H9 (cell line): ENCODE measurements at regions not wholly inside any gene's neighbourhood (a gene's known extent, or its start where the extent isn't known, plus 50 kb on each side); places are given as distances from the start of the nearest gene placed in this dataset.

Experiments used
- DNase-seq: peaks from one replicate; pipeline ENCODE4 v3.0.0-alpha.2; 2017
- H2AFZ ChIP-seq: one replicate; pipeline ENCODE4 v1.6.1; 2013; ENCODE audit warnings: mild to moderate bottlenecking, low read length, control low read depth, moderate library complexity
- H2AK5ac ChIP-seq: 2 replicates; pipeline ENCODE4 v1.6.1; 2013; ENCODE audit warnings: low read length, control low read depth, mixed read lengths; ENCODE audit not compliant: insufficient read length
- H2BK120ac ChIP-seq: one replicate; pipeline ENCODE4 v1.6.1; 2013; ENCODE audit warnings: low read depth, mild to moderate bottlenecking, low read length, control low read depth, inconsistent platforms; ENCODE audit not compliant: poor library complexity, severe bottlenecking
- H2BK12ac ChIP-seq: 2 replicates; pipeline ENCODE4 v1.6.1; 2013; ENCODE audit warnings: low read length, control low read depth, mixed read lengths, low read depth; ENCODE audit not compliant: insufficient read length
- H2BK15ac ChIP-seq: 2 replicates; pipeline ENCODE4 v1.6.1; 2013; ENCODE audit warnings: low read depth, low read length, control low read depth
- H2BK20ac ChIP-seq: one replicate; pipeline ENCODE4 v1.6.1; 2013; ENCODE audit warnings: low read depth, mild to moderate bottlenecking, low read length, control low read depth, inconsistent platforms; ENCODE audit not compliant: poor library complexity, severe bottlenecking
- H2BK5ac ChIP-seq: 2 replicates; pipeline ENCODE4 v1.6.1; 2013; ENCODE audit warnings: low read length, control low read depth, mixed read lengths; ENCODE audit not compliant: insufficient read length
- H3K14ac ChIP-seq: 2 replicates; pipeline ENCODE4 v1.6.1; 2013; ENCODE audit warnings: low read length, control low read depth; ENCODE audit not compliant: insufficient read depth
- H3K18ac ChIP-seq: 2 replicates; pipeline ENCODE4 v1.6.1; 2013; ENCODE audit warnings: low read depth, mild to moderate bottlenecking, mixed read lengths, low read length, control low read depth; ENCODE audit not compliant: insufficient read length
- H3K23ac ChIP-seq: 2 replicates; pipeline ENCODE4 v1.6.1; 2013; ENCODE audit warnings: low read length, control low read depth, mixed read lengths, low read depth; ENCODE audit not compliant: insufficient read length
- H3K23me2 ChIP-seq: 2 replicates; pipeline ENCODE4 v1.6.1; 2013; ENCODE audit warnings: low read depth, mild to moderate bottlenecking, mixed read lengths, low read length, control low read depth; ENCODE audit not compliant: insufficient read length, poor library complexity, severe bottlenecking
- H3K27ac ChIP-seq: 2 replicates; pipeline ENCODE4 v1.5.1; 2013; ENCODE audit warnings: low read length, control low read depth, mixed read lengths, low read depth; ENCODE audit not compliant: insufficient read length
- H3K27me3 ChIP-seq: 2 replicates; pipeline ENCODE4 v1.6.1; 2013; ENCODE audit warnings: low read length, control low read depth, inconsistent platforms; ENCODE audit not compliant: insufficient read depth
- H3K4ac ChIP-seq: 2 replicates; pipeline ENCODE4 v1.6.1; 2013; ENCODE audit warnings: low read depth, mild to moderate bottlenecking, control low read depth, inconsistent platforms, low read length, moderate library complexity
- H3K4me1 ChIP-seq: 2 replicates; pipeline ENCODE4 v1.6.1; 2013; ENCODE audit warnings: low read length, control low read depth, inconsistent platforms; ENCODE audit not compliant: insufficient read depth
- H3K4me2 ChIP-seq: 2 replicates; pipeline ENCODE4 v1.6.1; 2013; ENCODE audit warnings: low read length, control low read depth, mixed read lengths; ENCODE audit not compliant: insufficient read length, insufficient read depth
- H3K56ac ChIP-seq: 2 replicates; pipeline ENCODE4 v1.6.1; 2013; ENCODE audit warnings: low read depth, mild to moderate bottlenecking, mixed read lengths, low read length, control low read depth; ENCODE audit not compliant: insufficient read length
- H3K79me1 ChIP-seq: 2 replicates; pipeline ENCODE4 v1.6.1; 2013; ENCODE audit warnings: low read depth, mild to moderate bottlenecking, moderate library complexity, low read length, control low read depth, inconsistent platforms; ENCODE audit not compliant: insufficient read depth, poor library complexity, severe bottlenecking
- H3K79me2 ChIP-seq: 2 replicates; pipeline ENCODE4 v1.6.1; 2013; ENCODE audit warnings: low read length, control low read depth, inconsistent platforms; ENCODE audit not compliant: insufficient read depth
- H3K9ac ChIP-seq: 2 replicates; pipeline ENCODE4 v1.6.1; 2013; ENCODE audit warnings: low read length, control low read depth, mixed read lengths; ENCODE audit not compliant: insufficient read length; ENCODE audit errors: extremely low read depth
- H3K9me3 ChIP-seq: one replicate; pipeline ENCODE4 v1.6.1; 2013; ENCODE audit warnings: low read depth, low read length, inconsistent platforms; ENCODE audit not compliant: control insufficient read depth
- H3T11ph ChIP-seq: one replicate; pipeline ENCODE4 v1.6.1; 2013; ENCODE audit warnings: mild to moderate bottlenecking, low read length, control low read depth, inconsistent platforms
- H4K20me1 ChIP-seq: one replicate; pipeline ENCODE4 v1.6.1; 2013; ENCODE audit not compliant: control insufficient read depth, insufficient read length, insufficient read depth
- H4K5ac ChIP-seq: 2 replicates; pipeline ENCODE4 v1.6.1; 2013; ENCODE audit warnings: low read depth, mild to moderate bottlenecking, mixed read lengths, low read length, control low read depth; ENCODE audit not compliant: insufficient read length
- H4K8ac ChIP-seq: replicated peaks from 2 replicates; pipeline ENCODE4 v1.6.1; 2013; ENCODE audit warnings: low read length, control low read depth, mixed read lengths, low read depth; ENCODE audit not compliant: insufficient read length
- H4K91ac ChIP-seq: 2 replicates; pipeline ENCODE4 v1.6.1; 2013; ENCODE audit warnings: low read depth, mild to moderate bottlenecking, moderate library complexity, mixed read lengths, low read length, control low read depth; ENCODE audit not compliant: insufficient read length
- H3K27ac Mint-ChIP-seq, 3 experiments: 2 replicates in 2 of 3; 3 replicates in 1 of 3; pipeline ENCODE4 v1.8.0; 2020 to 2021; ENCODE audit warnings: mixed read lengths in 3 of 3, mild to moderate bottlenecking in 1 of 3, moderate library complexity in 1 of 3
- H3K27me3 Mint-ChIP-seq: 2 replicates; pipeline ENCODE4 v1.8.0; 2021; ENCODE audit warnings: low read depth, mild to moderate bottlenecking, moderate library complexity, mixed read lengths
- H3K36me3 Mint-ChIP-seq, 3 experiments: 2 replicates in 2 of 3; 3 replicates in 1 of 3; pipeline ENCODE4 v1.8.0; 2020 to 2021; ENCODE audit warnings: low read depth in 3 of 3, mixed read lengths in 3 of 3; ENCODE audit not compliant: insufficient read depth in 1 of 3
- H3K4me1 Mint-ChIP-seq, 2 experiments: 2 replicates each; pipeline ENCODE4 v1.8.0; 2020; ENCODE audit warnings: mixed read lengths in 2 of 2
- H3K4me3 Mint-ChIP-seq, 2 experiments: 2 replicates in 1 of 2; 3 replicates in 1 of 2; pipeline ENCODE4 v1.8.0; 2020 to 2021; ENCODE audit warnings: mild to moderate bottlenecking in 2 of 2, mixed read lengths in 2 of 2, moderate library complexity in 1 of 2
- H3K9me3 Mint-ChIP-seq, 2 experiments: 2 replicates in 1 of 2; 3 replicates in 1 of 2; pipeline ENCODE4 v1.8.0; 2020; ENCODE audit warnings: mild to moderate bottlenecking in 2 of 2, mixed read lengths in 2 of 2, moderate library complexity in 1 of 2
- CTCF ChIP-seq: fragments of 200-600 bp; sonication (generic); conservative IDR thresholded peaks from 3 replicates; pipeline ENCODE4 v1.8.0; 2021; ENCODE audit warnings: antibody characterized with exemption, mild to moderate bottlenecking
- WGBS: extraction: QIAGEN DNeasy Blood & Tissue Kit; methylation state at CpG from one replicate; pipeline ENCODE4 v1.1.7; 2013; ENCODE audit warnings: missing lambda C conversion rate, low lambda C conversion rate, mixed read lengths; ENCODE audit not compliant: insufficient read length; ENCODE audit errors: extremely low coverage; 5-methylcytosine and 5-hydroxymethylcytosine counted together

GRCh38 chr14:98243332-98243731 lies 1028.7 kb downstream of the BCL11B start:
- no peak overlapping the region for H3K27ac Mint-ChIP-seq

More at GRCh38 chr14:98243332-98243731, 1028.7 kb downstream of the BCL11B start:
- Histone ChIP-seq H3K4me2 (no peak overlapping the region), H2BK20ac (no peak overlapping the region), H2AK5ac (no peak overlapping the region), H3K27ac (no peak overlapping the region), H3K9me3 (no peaks in the 10 kb centered on the region), H3K79me1 (no peaks in the 10 kb centered on the region), H2BK5ac (no peak overlapping the region), H4K91ac (no peak overlapping the region), H3K4ac (no peak overlapping the region), H3K23me2 (no peaks in the 10 kb centered on the region), H3K18ac (no peak overlapping the region), H3K27me3 (no peaks in the 10 kb centered on the region), H2BK12ac (no peak overlapping the region), H4K5ac (no peak overlapping the region), H3K9ac (no peak overlapping the region), H2AFZ (no peak overlapping the region), H3K23ac (no peak overlapping the region), H3K56ac (no peak overlapping the region), H4K8ac (no peak overlapping the region), H3T11ph (no peak overlapping the region), H2BK120ac (no peak overlapping the region), H3K14ac (no peak overlapping the region), H3K4me1 (no peaks in the 10 kb centered on the region), H2BK15ac (no peak overlapping the region), H4K20me1 (no peaks in the 10 kb centered on the region), H3K79me2 (no peaks in the 10 kb centered on the region)
- Mint-ChIP-seq H3K4me3 (no peak overlapping the region), H3K4me1 (no peaks in the 10 kb centered on the region), H3K27me3 (no peaks in the 10 kb centered on the region), H3K9me3 (peaks cover 0 to 3% of the 10 kb centered on the region in 2 experiments; a peak in 1 of 5 replicates), H3K36me3 (peaks cover 0 to 2% (median 0%) of the 10 kb centered on the region in 3 experiments; a peak in 2 of 7 replicates)
- DNase-seq, result no peak
- no CpG with 5 or more reads among the region's 4 CpGs for WGBS
- no peak for TF ChIP-seq CTCF
